NCI-H128 (cell line): ENCODE measurements at regions not wholly inside any gene's neighbourhood (a gene's known extent, or its start where the extent isn't known, plus 50 kb on each side); places are given as distances from the start of the nearest gene placed in this dataset.
"Not testable (repeated sequence)": the region's sequence is repeated elsewhere in the genome, so short reads cannot be mapped to it uniquely, and the experiment has no call there.

Experiments used
- DNase-seq: peaks from one replicate; lab custom pipeline; 2025; ENCODE audit not compliant: unreplicated experiment; lab: John Stamatoyannopoulos, UW

DNA sequence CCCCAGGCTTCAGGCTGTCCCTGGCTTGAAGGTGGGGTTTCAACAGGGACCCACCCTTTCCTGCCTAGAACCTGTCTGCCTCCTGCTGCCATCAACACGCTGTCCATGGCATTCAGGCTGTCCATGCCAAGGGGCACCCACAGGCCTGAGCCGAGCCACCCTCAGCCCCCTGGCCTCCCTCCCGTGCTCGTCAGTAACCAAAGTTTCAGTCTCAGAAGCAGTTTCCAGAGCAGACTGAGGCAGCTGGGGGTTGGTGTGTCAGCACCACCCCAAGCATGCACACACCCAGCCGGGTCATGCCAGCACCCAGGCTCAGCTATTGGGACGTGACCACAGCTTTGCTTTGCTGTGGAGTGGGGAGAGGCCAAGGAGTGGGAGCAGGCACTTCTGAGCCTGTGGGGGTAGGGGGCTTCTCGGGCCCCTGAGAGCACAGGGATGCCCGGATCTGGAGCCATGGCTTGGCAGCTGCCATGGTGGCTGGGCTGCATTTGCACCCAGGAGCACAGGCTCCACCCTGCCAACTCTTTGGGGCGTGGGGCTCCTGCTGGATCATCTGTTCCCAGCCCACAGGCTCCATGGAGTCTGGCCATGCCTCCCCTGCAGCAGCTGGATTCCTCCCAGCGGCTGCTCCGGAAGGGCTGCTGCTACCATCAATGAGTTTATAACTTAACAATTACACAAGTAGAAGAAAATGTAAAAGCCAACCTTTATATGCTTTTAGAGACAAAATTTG lies 314.5 kb upstream of the SEMA3C start:
- no peak for DNase-seq

DNA sequence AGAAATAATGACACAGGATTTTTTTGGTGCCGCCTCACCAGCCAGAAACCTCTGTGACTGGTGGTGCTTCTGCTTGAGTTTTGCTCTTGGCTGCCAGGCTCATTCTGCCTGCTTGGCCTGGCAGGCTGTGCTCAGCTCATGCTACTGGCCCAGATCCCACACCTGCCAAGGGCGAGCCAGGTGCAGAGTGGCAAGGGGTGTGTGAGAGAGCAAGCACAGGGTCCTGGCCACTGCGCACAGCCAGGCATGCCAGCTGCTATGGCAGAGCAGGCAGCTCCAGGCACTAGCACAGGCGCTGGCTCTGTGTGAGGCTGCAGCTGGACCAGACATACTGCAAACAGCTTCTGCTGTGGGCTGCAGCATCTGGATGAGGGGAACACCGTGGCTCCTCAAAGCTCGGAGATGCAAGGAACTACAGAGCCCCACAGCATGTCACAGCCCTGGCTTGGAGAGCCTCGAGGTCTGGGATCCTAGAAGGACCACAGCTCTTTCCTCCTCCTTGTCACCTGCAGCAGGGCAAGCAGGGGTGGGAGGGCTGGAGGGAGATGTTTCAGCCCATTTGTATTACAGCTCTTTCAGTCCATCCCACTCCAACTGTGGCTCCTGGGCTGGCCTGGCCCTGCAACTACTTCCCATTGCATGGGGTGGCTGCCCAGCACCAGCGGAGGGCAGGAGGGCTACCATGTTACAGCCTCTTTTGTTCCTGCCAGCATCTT lies 313.4 kb upstream of the SEMA3C start:
- no peak for DNase-seq

DNA sequence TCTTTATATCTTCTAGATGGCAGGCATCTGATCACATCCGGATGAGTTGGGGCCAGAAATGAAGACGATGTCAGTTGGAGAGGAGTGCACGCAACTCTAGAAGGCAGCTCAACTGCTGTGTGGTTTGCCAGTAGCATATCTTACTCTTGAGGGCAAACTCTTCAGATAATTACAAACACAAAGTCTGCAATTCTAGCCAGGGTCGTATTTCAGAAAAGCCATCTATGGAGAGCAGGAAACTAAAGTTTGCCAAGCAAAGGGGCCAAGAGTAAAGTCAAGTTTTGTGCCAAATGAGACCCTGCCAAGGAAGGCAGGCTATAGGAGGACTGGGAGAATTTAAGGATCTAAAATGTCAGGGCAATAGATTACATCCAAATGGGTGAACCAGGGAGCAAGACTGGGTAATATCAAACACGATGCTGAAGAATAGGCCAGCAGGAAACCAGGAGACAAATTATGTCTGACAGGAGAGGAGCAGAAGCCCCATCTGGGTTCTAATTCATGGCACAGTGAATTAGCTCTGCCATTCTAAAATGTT lies 312.5 kb upstream of the SEMA3C start:
- no peak for DNase-seq

DNA sequence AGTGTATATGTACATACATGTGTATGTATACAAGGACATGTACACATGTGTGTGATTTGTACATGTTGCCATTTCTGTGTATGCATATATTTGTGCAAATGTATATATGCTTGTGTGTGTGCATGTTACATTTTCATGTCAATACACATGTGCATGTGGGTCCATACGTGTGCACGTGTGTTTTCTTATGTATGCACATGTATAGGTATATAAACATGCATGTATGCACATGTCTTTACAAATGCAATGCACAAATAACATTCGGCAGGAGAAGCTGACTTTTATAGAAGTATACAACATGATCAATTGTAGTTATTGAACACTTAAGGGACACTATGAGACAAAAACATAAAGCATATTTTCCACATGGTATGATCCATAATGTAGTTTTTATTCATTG lies 307.4 kb upstream of the SEMA3C start:
- DNase-seq, result no peak

DNA sequence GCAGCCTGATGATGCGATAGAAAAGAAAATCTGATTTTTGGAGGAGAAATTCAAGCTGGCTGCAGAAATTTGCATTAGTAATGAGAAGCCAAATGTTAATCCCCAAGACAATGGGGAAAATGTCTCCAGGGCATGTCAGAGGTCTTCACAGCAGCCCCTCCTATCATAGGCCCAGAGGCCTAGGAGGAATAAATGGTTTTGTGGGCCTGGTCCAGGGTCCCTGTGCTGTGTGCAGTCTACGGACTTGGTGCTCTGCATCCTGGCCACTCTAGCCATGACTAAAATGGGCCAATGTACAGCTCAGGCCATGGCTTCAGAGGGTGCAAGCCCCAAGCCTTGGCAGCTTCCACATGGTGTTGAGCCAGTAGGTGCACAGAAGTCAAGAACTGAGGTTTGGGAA lies 303.8 kb upstream of the SEMA3C start:
- DNase-seq, result not testable (repeated sequence)

DNA sequence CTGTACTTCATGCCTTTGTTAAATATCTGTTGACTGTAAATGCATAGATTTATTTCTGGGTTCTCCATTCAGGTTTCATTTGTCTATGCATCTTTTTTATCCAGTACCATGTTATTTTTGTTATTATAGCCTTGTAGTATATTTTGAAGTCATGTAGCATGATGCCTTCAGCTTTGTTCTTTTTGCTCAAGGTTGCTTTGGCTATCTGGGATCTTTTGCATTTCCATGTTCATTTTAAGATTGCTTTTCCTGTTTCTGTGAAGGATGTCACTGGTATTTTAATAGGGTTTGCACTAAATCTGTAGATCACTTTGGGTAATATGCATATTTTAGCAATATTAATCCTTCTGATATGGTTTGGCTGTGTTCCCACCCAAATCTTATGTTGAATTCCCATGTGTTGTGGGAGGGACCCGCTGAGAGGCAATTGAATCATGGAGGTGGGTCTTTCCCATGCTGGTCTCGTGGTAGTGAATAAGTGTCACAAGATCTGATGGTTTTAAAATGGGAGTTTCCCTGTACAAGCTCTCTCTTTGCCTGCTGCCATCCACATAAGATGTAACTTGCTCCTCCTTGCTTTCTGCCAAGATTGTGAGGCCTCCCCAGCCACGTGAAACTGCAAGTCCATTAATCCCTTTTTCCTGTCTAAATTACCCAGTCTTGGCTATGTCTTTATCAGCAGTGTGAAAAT lies 302.8 kb upstream of the SEMA3C start:
- DNase-seq, result no peak

DNA sequence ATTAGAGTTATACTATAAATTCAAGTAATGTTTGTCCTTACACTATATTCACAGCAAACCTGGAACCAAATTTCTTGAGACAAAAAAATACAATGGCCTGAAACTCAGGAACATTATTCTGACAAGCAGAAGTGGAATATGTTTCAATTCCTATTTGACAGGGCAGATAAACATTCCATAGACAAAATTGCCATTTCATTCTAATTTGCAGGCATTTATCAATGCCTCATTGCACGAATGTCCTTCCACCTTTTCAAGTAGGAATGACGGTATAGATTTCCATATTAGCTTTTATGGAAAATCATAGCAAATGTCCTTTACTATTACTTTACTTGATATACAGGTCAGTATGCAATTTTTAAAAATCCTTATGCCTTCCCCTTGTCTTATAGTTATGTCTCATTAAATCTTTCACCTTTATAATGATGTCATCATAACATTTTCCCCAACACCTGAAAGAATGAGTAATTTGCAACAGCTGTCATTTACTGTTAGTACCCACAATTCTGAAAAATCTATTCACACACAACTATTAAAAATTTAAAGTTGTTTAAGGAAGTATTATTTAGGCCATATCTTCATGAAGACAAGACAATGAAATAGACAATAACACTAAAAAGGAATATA lies 299.7 kb upstream of the SEMA3C start:
- DNase-seq, result no peak

DNA sequence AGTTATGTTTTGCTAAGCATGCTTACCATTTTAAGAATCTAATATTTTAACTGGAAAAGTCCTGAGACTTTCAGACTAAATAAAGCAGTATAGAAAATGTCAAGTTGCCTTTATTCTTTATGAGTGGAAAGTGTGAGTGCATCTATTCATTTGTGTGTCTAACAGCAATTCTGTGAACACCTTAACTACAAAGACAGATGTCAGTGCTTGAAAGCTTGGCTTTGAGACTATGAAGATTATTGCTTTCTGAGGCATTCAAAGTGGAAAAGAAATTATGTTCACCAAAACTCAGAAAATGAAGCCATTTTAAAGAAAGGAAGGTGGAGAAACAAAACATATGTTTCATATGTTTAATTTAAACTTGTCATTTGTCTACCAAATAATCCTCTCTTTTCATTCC lies 294.5 kb upstream of the SEMA3C start:
- DNase-seq, result no peak

DNA sequence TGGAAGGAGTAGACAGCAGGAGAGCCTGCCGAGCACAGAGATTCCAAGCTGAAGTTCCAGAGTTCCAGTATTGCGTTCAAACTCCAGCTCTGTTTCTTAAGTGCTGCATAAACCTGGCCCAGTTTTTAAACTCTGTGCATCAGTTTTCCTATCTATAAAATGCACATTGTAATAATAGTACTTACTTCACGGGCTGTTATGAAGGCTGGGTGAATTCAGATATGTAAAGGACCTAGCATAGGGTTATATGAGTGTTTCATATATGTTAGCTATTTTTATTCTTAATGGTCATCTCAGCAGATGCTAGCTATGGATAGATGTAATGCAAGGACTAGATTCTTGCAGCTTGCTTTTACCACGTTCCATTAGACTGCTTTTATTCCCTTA lies 293.1 kb upstream of the SEMA3C start:
- no peak for DNase-seq

DNA sequence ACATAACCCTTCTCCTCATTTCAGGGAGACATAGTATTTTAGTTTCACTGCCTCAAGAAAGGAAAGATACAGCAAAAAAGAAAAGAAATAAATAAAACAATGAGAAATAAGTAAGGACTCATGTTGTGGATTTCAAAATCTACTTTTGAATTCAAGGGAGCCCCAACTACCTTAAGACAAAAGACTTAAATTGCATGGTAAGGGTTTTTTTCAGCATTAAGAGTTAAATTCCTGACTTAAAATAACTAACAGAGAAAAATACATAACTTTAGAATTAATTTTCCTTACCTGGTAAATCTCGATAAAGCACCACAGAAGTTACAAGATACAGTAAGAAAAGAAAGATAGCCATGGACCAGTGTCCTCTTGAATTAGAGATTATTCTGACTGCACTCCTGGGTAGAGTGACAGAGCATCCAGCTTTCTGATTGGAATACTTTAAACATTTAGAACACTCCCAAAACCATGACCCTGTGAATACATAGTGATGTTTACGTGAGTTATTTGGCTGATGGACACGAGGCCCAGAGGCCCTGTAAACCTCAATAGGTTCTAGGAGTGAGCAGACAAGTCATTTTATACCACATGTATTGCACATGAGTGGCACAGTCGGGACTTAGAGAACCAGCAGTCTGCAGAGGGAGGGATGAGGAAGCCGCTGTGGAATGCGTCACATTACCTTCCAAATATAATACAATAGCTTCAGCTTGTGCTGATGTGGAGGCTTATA lies 292.5 kb upstream of the SEMA3C start:
- DNase-seq, result no peak

DNA sequence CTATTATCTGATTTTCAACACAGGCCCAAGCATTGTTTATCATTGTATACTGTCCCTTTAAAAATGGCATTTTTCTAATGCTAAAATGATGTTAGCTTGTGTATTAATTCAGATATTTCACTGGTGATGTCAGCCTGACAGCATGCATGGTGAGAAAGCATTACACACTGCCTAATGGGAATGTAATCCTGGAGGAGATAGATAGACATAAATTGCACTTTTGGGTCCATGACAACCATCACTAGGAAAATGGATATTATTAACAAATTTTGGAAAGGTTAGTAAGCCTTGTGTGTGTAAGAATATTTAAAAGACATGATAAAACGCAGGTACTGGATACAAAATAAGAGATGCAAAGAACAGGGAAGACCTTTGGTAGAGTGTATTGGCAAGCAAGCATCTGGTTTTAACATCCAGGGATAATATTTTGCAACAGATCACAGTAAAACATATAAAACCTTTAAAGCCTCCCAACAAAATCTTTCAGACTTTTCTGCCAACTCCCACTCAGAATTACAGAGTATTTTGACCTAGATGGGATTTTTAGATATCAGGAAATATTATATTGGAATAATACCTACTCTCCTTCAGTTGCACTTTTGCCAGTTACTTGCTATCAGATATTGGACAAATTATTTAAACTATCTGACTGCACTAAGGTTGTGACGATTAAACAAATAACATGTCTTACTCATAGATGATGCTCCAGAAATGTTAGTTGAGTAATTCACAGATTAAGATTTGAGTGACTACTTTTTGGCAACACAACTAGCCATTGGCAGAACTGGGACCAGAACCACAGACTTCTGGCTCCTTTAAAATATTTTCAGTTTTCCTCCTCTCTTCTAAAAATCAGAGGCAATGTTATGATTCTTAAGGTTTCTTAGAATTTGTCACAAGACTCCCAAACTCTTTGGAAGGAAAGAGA lies 291.6 kb upstream of the SEMA3C start:
- no peak for DNase-seq

DNA sequence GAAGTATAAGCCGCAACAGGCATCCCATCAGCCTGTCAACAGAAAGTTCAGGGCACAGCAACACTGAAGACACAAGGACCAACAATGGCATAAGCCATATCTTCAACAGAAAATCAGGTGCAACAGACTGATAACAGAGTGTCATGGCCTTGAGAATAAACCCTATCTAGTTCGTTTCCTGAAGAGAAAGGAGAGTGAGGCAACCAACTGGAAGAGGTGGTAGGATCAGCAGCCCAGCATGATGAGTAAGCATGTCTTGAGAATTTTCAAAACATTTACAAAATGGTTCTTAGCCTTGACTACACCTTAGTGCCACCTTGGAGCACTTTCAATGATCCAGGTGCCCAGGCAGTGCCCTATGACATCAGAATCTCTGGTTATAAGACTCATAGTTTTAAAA lies 290.2 kb upstream of the SEMA3C start:
- no peak for DNase-seq

DNA sequence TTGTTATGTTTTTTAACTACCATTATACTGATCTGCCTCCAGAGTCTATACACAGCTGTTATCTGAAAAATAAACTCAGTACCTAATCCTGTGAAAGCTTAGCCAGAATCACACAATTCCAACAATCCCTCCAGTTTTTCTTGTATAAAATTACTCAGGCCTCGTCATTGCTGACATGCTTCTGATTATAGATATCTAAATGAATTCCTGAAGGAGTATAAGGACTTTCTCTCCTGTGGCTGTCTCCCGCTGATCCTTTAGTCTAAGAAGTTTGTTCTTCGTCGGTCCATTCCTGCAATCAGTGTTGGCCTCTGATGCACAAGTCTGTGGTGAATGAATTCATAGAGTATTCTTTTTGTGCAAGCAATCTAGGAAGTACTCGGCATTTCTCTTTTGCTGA lies 288.9 kb upstream of the SEMA3C start:
- no peak for DNase-seq

DNA sequence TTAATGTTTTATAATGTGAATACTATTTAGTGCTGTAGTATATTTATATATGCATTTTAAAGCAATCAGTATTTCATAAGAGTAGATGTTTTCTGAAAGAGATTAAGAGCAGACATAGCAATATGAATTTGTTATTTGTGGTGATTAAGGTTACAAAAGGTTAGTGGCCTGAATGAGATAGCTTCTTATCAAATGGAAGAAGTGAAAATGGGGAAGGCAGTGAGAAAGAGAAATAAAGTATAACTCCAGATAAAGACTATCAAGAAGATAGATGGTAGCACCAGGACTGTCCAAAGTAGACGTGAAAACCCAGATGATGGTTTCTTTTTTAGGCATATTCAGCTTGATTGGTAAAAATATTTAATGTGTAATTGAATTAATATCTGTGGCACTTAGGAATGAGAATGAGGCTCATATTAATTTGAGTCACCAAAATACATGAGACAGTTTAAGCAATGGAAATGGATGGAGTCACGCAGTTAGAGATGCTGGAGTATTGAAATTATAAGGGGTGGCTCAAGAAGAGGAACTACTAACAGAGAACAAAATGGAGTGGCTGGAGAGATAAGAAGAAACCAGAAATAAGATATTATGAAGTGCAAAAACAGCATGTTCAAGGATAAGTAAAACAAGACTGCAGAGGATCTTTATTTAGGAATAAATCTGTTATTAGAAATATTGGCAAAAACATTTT lies 288.0 kb upstream of the SEMA3C start:
- DNase-seq, result no peak

DNA sequence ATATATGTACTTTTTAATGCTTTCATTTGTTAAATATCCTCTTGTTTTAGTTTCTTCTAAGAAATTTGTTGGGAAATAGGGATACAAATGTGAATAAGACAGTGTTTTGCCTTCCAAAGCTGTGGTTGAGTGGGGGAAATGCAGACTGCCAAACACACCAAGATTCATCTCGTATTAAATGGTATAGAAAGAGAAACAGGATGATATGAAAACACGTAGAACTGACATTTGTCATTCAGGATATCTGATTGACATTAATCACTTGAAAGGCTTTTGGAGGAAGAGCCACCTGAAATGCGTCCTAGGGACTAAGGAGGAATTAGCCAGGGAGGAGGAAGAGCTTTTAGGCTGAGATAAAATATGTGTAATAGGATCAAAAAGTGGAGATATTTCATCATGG lies 287.4 kb upstream of the SEMA3C start:
- DNase-seq, result no peak

DNA sequence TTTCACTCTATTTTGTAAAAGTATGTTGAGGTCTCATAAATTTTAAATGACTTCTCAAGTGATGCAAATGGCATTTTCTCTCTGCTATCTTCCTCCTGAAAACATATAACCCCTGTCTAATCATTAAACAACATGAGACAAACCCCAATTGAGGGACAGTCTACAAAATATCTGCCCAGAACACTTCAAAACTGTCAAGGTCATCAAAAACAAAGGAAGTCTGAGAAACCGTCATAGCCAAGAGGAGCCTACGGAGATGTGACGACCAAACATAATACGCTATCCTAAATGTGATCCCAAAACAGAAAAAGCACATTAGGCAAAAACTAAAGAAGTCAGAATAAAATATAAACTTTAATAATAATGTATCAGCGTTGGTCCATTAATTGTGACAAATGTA lies 282.3 kb upstream of the SEMA3C start:
- no peak for DNase-seq

DNA sequence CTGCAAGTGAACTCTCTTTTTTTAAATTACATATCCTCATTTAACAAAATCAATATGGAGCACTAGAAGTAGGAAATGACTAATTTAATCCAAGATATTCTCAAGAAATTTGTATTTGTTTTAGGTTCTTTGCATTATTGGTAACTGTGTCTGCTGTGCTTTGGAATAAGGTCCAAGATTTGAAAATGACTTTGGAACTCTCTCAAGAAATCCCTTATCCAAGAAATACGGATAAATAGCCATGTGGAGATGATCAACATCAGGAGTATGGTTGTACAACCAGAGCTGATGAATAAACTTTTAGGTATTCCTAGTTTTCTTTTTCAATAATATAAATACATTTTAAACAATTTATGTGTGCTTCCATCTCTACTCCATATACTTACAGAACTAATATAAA lies 279.9 kb upstream of the SEMA3C start:
- no peak for DNase-seq

DNA sequence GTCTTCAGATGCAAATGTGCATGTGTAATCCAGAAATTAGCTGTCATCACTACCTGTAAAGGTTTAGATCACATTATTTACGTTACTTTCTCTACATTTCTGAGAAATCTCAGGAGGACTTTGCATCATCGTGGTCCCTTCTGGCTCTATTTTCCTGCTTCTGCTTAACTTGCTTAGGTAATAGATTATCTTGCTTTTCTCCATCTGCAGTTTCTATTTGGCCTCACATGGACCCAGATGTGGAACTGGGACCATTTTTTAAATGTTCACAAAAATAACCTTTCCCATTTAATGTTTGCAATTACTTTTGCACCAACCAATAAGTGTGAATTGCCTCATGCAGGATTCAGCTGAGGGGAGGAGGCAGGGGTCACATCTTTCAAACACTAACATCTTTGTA lies 278.4 kb upstream of the SEMA3C start:
- DNase-seq, result no peak

DNA sequence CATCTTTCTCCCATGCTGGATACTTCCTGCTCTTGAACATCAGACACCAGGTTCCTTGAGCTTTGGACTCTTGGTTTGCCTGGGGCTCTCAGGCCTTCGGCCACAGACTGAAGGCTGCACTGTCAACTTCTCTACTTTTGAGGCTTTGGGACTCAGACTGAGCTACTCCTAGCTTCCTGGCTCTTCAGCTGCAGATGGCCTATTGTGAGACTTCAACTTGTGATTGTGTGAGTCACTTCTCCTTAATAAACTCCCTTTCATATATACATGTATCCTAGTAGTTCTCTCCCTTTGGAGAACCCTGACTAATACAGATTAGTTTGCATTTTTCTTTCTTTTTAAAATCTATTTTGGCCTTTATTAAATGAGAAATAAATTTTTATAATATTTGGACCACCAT lies 276.2 kb upstream of the SEMA3C start:
- no peak for DNase-seq
